NCI-H187 (cell line): ENCODE measurements at regions not wholly inside any gene's neighbourhood (a gene's known extent, or its start where the extent isn't known, plus 50 kb on each side); places are given as distances from the start of the nearest gene placed in this dataset.

Experiments
- DNase-seq, 2 experiments: peaks; one replicate each; lab custom pipeline; 2025; lab: John Stamatoyannopoulos, UW

DNA sequence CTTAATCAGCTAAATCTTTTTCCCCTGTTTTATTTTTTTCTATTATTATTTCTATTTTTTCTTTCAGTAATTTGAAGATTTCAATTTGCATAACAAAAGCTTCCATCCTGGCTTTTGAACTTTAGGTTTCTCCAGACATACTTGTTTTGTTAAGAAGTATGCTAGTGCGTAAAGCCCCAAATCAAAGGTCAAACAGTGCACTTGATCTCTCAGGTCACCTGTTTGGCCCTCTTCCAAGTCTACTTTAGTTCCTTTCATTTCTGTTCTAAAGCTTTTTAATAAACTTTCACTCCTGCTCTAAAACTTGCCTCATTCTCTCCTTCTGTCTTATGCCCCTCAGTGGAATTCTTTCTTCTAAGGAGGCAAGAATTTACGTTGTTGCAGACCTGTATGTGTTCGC is 54.6 kb upstream of the ATXN7L3B start:
- no peak for DNase-seq
